Activated naive CD4-positive, alpha-beta T cell treated with anti-CD3 and anti-CD28 coated beads, Interleukin-2, amount 10 ng/mL, durations not matched to agents 7 days and 5 days (primary cell): ENCODE measurements at regions not wholly inside any gene's neighbourhood (a gene's known extent, or its start where the extent isn't known, plus 50 kb on each side); places are given as distances from the start of the nearest gene placed in this dataset.

Experiments used
- CTCF ChIA-PET: fragments of 350-600 bp; sonication (Branson Sonifier 250); formaldehyde crosslinking; loops from one replicate; lab custom pipeline; 2021; ENCODE audit warnings: antibody characterized with exemption; lab: Charles Lee
- DNase-seq: peaks from one replicate; pipeline ENCODE4 v3.0.0-alpha.2; 2020
- H3K27ac Mint-ChIP-seq: one replicate; pipeline ENCODE4 v1.8.0; 2021; ENCODE audit warnings: mild to moderate bottlenecking, moderate library complexity, mixed read lengths
- H3K27me3 Mint-ChIP-seq: one replicate; pipeline ENCODE4 v1.8.0; 2021; ENCODE audit warnings: mild to moderate bottlenecking, mixed read lengths
- H3K36me3 Mint-ChIP-seq: one replicate; pipeline ENCODE4 v1.8.0; 2021; ENCODE audit warnings: mixed read lengths
- H3K4me1 Mint-ChIP-seq: one replicate; pipeline ENCODE4 v1.8.0; 2021; ENCODE audit warnings: mixed read lengths
- H3K4me3 Mint-ChIP-seq: one replicate; pipeline ENCODE4 v1.8.0; 2021; ENCODE audit warnings: mild to moderate bottlenecking, moderate library complexity, mixed read lengths
- H3K9me3 Mint-ChIP-seq: one replicate; pipeline ENCODE4 v1.8.0; 2021; ENCODE audit warnings: mixed read lengths

DNA sequence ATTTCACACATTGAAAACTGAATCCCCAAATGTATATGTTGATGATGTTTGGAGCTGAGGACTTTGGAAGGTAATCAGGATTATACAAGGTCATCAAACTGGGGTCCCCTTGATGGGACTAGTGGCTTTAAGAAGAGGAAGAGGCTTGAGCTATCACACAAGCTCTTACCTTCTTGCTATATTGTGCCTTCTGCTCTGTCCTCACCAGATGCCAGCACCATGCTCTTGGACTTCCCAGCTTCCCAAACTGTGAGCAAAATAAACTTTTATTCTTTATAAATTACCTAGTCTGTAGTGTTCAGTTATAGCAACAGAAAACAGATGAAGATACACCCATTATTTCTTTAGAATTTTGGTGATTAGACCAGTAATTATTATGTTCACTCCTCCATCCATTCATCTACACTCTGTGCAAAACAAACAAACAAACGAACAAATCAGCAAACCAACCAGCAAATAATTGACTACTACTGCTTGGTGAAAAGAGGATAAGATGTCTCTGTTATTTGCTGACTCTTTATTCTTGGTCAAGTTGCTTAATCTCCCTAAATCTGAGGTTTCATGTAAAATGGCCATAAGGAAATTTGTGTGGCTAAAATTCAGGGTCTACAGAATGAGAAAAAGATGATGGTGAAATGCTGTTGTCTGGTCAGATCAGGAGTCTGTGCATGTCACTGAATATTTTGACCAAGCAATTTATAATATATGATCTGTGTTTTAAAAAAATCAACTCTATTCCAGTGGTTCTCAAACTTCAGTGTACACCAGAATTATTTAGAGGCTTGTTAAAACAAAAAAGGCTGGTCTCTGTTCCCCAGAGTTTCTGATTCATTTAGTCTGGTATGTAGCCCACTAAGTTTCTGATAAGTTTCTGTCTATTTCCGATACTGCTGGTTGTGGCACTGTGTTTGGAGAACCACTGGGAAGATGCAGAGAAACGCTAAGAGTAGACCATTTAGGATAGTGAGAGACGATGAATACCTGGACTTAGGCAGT is 854.1 kb downstream of the MAT2B start:
- peaks cover 5% of the 10 kb centered on the region for H3K9me3 Mint-ChIP-seq
- CTCF ChIA-PET: no interaction called here

GRCh38 chr5:164360589-164360988 is 855.2 kb downstream of the MAT2B start:
- CTCF ChIA-PET: no interaction called here
- DNase-seq: no peak
- Mint-ChIP-seq H3K27ac (no peak overlapping the region), H3K27me3 (no peaks in the 10 kb centered on the region), H3K9me3 (peaks cover 5% of the 10 kb centered on the region), H3K4me3 (no peak overlapping the region), H3K36me3 (no peaks in the 10 kb centered on the region), H3K4me1 (no peaks in the 10 kb centered on the region)

More for the DNA sequence above, 854.1 kb downstream of the MAT2B start:
- no peak for DNase-seq
- H3K36me3 Mint-ChIP-seq: no peaks in the 10 kb centered on the region
- no peaks in the 10 kb centered on the region for H3K4me1 Mint-ChIP-seq
- no peaks in the 10 kb centered on the region for H3K27me3 Mint-ChIP-seq
- no peak overlapping the region for H3K27ac Mint-ChIP-seq
- no peak overlapping the region for H3K4me3 Mint-ChIP-seq

- no peak overlapping the region for H3K27ac Mint-ChIP-seq
- peaks cover 3% of the 10 kb centered on the region for H3K9me3 Mint-ChIP-seq
- no peaks in the 10 kb centered on the region for H3K36me3 Mint-ChIP-seq
- DNase-seq: no peak
- CTCF ChIA-PET: no interaction called here
- H3K4me3 Mint-ChIP-seq: no peak overlapping the region
- H3K27me3 Mint-ChIP-seq: no peaks in the 10 kb centered on the region
- H3K4me1 Mint-ChIP-seq: no peaks in the 10 kb centered on the region
Measured at GRCh38 chr5:164361986-164362385, 856.6 kb downstream of the MAT2B start.

DNA sequence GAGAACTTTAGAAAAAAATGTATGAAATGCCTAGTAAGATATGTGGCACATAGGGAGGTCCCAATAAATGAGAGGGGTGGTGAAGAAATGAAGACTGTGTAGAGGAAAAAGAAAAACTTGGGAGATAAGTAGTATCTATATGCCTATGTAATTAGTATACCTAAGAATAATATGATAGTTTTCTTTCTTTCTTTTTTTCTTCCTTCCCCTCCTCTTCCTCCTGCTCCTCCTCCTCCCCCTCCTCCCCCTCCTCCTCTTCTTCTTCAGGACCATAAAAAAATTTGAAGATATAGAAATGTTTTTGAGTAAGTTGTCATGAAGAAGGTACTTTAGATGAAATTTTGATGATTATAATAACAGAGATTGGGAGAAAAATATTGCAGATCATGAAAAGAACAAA is 857.4 kb downstream of the MAT2B start:
- Mint-ChIP-seq H3K4me1 (no peaks in the 10 kb centered on the region), H3K27ac (no peak overlapping the region), H3K4me3 (no peak overlapping the region), H3K27me3 (no peaks in the 10 kb centered on the region), H3K36me3 (no peaks in the 10 kb centered on the region), H3K9me3 (peaks cover 5% of the 10 kb centered on the region)
- CTCF ChIA-PET: no interaction called here
- DNase-seq: no peak

DNA sequence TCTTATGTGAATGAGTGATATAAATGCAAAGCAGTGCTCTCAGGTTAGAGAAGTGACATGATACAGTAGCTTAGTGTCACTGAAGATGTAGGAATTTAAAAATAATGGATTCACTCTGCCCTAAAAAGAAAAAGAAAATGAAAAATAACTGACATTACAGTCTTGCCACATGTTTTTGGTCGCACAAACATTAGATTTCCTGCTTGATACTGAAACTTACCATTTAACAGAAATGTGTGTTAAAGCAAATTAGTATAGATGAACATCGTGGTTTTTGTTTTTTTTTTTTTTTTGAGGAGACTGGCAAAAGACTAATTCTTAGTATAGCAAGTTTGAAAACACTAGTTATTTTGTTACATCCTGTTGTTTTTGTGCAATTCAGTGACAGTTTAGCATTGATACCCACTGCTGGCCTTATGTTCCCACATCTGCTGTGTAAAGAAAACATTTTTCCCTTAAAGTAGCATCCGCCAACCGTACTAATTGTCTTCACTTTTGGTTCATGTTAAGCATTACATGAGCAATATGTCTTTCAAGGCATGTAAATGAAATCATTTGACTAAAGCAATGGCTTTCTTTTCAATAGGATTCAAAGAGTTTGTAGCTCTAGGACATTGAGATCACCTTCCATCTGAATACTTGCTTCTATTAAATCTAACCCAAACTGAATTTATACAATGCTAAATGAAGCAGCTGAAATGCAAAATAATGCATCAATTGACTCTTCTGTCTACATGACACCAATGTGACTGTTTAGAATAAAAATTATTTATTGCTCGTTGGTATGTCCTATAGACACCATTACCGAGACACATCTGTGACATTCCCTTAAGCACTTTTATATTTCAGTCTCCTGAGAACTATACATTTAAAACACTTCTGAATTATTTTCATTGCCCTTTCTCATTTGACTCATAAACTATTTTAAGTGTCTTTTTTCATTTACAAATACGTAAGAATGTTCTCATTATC is 859.1 kb downstream of the MAT2B start:
- Mint-ChIP-seq H3K4me1 (no peaks in the 10 kb centered on the region), H3K36me3 (no peaks in the 10 kb centered on the region), H3K27ac (no peak overlapping the region), H3K9me3 (peaks cover 5% of the 10 kb centered on the region), H3K4me3 (no peak overlapping the region), H3K27me3 (no peaks in the 10 kb centered on the region)
- CTCF ChIA-PET: interaction anchor here (1.2 kb wide), 1 partner anchor 9 kb away, joined by 3 read pairs; no protein-coding TSS in a partner anchor
- DNase-seq: no peak

- Mint-ChIP-seq H3K27me3 (no peaks in the 10 kb centered on the region), H3K27ac (no peak overlapping the region), H3K4me3 (no peak overlapping the region), H3K4me1 (no peaks in the 10 kb centered on the region), H3K36me3 (no peaks in the 10 kb centered on the region), H3K9me3 (peaks cover 2% of the 10 kb centered on the region)
- no peak for DNase-seq
- CTCF ChIA-PET: no interaction called here
Measured at GRCh38 chr5:164370841-164371240, 865.4 kb downstream of the MAT2B start.

DNA sequence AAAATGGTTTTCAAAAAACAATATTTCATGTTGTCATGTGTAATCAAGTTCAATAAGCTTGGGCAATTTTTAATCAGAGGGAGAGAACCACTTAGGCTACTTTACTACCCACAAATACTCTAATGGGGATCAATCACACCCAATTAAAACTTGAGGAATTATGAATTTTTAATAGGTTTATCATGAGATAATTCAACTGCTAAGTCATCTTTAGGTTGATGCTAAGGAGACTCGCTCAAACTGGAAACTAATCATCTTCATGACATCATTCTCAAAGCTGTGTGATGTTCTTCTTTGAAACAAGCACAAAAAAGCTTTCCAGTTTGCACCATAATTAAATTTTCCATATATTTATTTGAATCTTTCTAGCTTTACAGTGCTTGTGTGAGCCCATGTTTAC is 867.5 kb downstream of the MAT2B start:
- CTCF ChIA-PET: interaction anchor here (1.4 kb wide), 1 partner anchor 8 kb away, joined by 3 read pairs; no protein-coding TSS in a partner anchor
- H3K27ac Mint-ChIP-seq: no peak overlapping the region
- H3K9me3 Mint-ChIP-seq: no peaks in the 10 kb centered on the region
- H3K36me3 Mint-ChIP-seq: no peaks in the 10 kb centered on the region
- H3K4me3 Mint-ChIP-seq: no peak overlapping the region
- H3K27me3 Mint-ChIP-seq: no peaks in the 10 kb centered on the region
- no peak for DNase-seq
- H3K4me1 Mint-ChIP-seq: no peaks in the 10 kb centered on the region

- Mint-ChIP-seq H3K27ac (no peak overlapping the region), H3K9me3 (no peaks in the 10 kb centered on the region), H3K4me3 (no peak overlapping the region), H3K36me3 (no peaks in the 10 kb centered on the region), H3K27me3 (no peaks in the 10 kb centered on the region), H3K4me1 (no peaks in the 10 kb centered on the region)
- CTCF ChIA-PET: interaction anchor here (1.4 kb wide), 1 partner anchor 9 kb away, joined by 3 read pairs; no protein-coding TSS in a partner anchor
- no peak for DNase-seq
Measured at GRCh38 chr5:164373876-164374275, 868.5 kb downstream of the MAT2B start.

GRCh38 chr5:164375051-164375450 is 869.6 kb downstream of the MAT2B start:
- Mint-ChIP-seq H3K27me3 (no peaks in the 10 kb centered on the region), H3K4me1 (no peaks in the 10 kb centered on the region), H3K36me3 (no peaks in the 10 kb centered on the region), H3K27ac (no peak overlapping the region), H3K4me3 (no peak overlapping the region), H3K9me3 (no peaks in the 10 kb centered on the region)
- no peak for DNase-seq
- CTCF ChIA-PET: no interaction called here

GRCh38 chr5:164376843-164377242 is 871.4 kb downstream of the MAT2B start:
- H3K4me3 Mint-ChIP-seq: no peak overlapping the region
- H3K4me1 Mint-ChIP-seq: no peaks in the 10 kb centered on the region
- H3K9me3 Mint-ChIP-seq: peaks cover 3% of the 10 kb centered on the region
- DNase-seq: no peak
- H3K36me3 Mint-ChIP-seq: no peaks in the 10 kb centered on the region
- H3K27ac Mint-ChIP-seq: no peak overlapping the region
- no peaks in the 10 kb centered on the region for H3K27me3 Mint-ChIP-seq
- CTCF ChIA-PET: no interaction called here

- Mint-ChIP-seq H3K36me3 (no peaks in the 10 kb centered on the region), H3K4me3 (no peak overlapping the region), H3K27me3 (no peaks in the 10 kb centered on the region), H3K27ac (no peak overlapping the region), H3K4me1 (no peaks in the 10 kb centered on the region), H3K9me3 (peaks cover 3% of the 10 kb centered on the region)
- no peak for DNase-seq
- CTCF ChIA-PET: no interaction called here
Measured at GRCh38 chr5:164377746-164378145, 872.3 kb downstream of the MAT2B start.

DNA sequence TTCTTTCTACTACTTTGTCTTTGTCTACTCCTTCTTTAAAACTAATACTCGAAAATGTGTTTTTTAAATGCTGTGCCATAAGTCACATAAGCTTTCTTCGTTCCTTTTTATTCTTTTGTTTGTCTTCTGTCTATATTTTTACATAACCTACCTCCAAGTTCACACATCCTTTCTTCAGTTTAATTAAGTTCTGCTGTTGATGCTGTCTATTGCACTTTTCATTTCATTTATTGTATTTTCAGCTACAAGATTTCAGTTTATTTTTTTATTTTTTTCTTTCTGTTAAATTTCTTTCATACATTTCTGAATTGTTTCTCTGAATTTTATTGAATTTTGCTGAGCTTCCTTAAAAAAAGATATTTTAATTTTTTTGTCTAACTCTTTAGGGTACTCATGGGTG is 878.2 kb downstream of the MAT2B start:
- CTCF ChIA-PET: no interaction called here
- Mint-ChIP-seq H3K4me3 (no peak overlapping the region), H3K36me3 (no peaks in the 10 kb centered on the region), H3K27ac (no peak overlapping the region), H3K4me1 (no peaks in the 10 kb centered on the region), H3K27me3 (no peaks in the 10 kb centered on the region), H3K9me3 (peaks cover 9% of the 10 kb centered on the region)
- DNase-seq: no peak

DNA sequence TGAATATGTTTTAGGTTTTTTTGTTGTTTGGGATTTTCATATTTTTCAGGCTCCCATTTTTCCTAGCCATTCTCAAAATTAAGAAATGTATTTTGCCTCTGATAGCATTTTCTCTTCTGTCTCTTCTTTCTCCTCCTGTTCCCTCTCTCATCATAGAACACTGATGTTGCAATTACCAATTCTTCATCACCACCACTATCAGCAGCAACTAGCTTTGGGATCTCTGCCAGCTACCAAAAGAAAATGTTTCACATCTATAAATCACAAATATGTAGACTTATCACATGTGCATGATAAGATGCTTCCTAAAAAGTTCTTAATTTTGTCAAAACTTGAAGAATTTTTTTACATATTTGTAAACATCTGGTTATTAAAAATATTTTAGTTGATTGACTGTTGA is 887.1 kb downstream of the MAT2B start:
- DNase-seq: no peak
- CTCF ChIA-PET: no interaction called here
- no peaks in the 10 kb centered on the region for H3K36me3 Mint-ChIP-seq
- no peaks in the 10 kb centered on the region for H3K27me3 Mint-ChIP-seq
- peaks cover 2% of the 10 kb centered on the region for H3K9me3 Mint-ChIP-seq
- no peaks in the 10 kb centered on the region for H3K4me1 Mint-ChIP-seq
- no peak overlapping the region for H3K4me3 Mint-ChIP-seq
- H3K27ac Mint-ChIP-seq: no peak overlapping the region

DNA sequence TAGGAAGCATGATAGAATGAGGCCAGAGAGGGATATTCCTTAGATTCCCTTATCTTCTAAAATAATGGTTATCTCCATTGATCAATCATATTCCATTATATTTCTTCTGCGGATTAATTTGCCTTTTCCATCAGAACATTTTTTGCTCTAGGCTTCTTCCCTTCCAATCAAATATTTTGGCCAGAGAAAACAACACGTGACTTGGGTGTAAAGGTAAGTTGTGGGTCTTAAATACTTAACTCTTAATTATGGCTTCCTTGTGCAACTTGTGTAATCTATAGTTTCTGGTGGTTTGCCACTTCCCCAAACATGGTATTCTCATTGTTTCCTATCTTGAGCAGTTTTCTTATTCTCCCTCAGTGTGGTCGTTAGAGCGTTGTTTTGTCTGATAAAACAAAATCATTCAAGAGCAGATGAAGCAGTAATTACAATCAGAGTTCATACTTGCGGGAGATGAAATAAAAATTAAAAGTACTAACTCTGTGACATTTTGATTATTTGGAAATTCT is 889.3 kb downstream of the MAT2B start:
- Mint-ChIP-seq H3K36me3 (no peaks in the 10 kb centered on the region), H3K27ac (no peak overlapping the region), H3K4me3 (no peak overlapping the region), H3K4me1 (no peaks in the 10 kb centered on the region), H3K9me3 (peaks cover 2% of the 10 kb centered on the region), H3K27me3 (no peaks in the 10 kb centered on the region)
- CTCF ChIA-PET: no interaction called here
- DNase-seq: no peak
